ENCODE measurements at regions not wholly inside any gene's neighbourhood (a gene's known extent, or its start where the extent isn't known, plus 50 kb on each side); places are given as distances from the start of the nearest gene placed in this dataset.

DNA sequence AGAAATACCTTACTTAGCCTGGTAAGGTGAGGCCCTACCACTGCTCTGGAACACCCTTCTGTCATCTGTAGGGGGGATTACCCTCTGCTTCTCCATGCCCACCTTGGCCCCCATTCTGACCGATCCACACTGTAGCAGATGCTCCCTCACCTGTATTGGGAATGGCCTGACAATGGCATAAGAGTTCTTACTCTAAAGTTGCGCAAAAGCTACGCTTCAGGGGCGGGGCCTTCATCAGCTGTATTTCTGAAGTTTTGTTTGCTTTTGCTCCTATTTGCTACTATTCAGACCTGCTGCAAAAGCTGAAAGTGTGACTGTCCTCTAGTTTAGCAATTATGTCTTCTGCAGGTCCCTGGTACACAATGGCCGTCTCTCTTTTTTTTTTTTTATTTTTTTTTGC lies 252.6 kb downstream of the TLE3 start:
- Histone ChIP-seq H4K20me1 (ENCODE audit: insufficient read depth) (no peaks in the 10 kb centered on the region), H2AFZ (no peak overlapping the region), H3K4me2 (no peak overlapping the region), H3K27me3 (ENCODE audit: insufficient read depth, low read depth) (no peaks in the 10 kb centered on the region), H3F3A (ENCODE audit: insufficient read depth, low read depth) (peaks cover 7% of the 10 kb centered on the region; the same call in 1 of the 2 replicates), H3K79me2 (ENCODE audit: low read depth) (no peaks in the 10 kb centered on the region), H3K36me3 (ENCODE audit: low read depth) (no peaks in the 10 kb centered on the region), H3K27ac (no peak overlapping the region), H3K9me2 (ENCODE audit: insufficient read depth) (no peaks in the 10 kb centered on the region), H3K4me1 (replicated peaks; ENCODE audit: insufficient read depth) (peaks cover 11% of the 10 kb centered on the region), H3K9me3 (ENCODE audit: insufficient read depth, low read depth) (no peaks in the 10 kb centered on the region), H3K4me3 (no peak overlapping the region)
- DNase-seq, result no peak
- BruUV-seq (replicated peaks), result no TSS peak
- CTCF ChIA-PET, result no interaction called here
- intact Hi-C loops (cut with micrococcal nuclease; ENCODE audit: unreplicated experiment), result no loop called here
- TF ChIP-seq, protein P1, sequence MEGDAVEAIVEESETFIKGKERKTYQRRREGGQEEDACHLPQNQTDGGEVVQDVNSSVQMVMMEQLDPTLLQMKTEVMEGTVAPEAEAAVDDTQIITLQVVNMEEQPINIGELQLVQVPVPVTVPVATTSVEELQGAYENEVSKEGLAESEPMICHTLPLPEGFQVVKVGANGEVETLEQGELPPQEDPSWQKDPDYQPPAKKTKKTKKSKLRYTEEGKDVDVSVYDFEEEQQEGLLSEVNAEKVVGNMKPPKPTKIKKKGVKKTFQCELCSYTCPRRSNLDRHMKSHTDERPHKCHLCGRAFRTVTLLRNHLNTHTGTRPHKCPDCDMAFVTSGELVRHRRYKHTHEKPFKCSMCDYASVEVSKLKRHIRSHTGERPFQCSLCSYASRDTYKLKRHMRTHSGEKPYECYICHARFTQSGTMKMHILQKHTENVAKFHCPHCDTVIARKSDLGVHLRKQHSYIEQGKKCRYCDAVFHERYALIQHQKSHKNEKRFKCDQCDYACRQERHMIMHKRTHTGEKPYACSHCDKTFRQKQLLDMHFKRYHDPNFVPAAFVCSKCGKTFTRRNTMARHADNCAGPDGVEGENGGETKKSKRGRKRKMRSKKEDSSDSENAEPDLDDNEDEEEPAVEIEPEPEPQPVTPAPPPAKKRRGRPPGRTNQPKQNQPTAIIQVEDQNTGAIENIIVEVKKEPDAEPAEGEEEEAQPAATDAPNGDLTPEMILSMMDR (conservative IDR thresholded peaks at IDR 0.05), result no peak
- no peak for TF ChIP-seq EZH2 (IDR thresholded peaks at IDR 0.05; ENCODE audit: low read depth)
- POLR2A ChIA-PET (ENCODE audit: unreplicated experiment), result no interaction called here

DNA sequence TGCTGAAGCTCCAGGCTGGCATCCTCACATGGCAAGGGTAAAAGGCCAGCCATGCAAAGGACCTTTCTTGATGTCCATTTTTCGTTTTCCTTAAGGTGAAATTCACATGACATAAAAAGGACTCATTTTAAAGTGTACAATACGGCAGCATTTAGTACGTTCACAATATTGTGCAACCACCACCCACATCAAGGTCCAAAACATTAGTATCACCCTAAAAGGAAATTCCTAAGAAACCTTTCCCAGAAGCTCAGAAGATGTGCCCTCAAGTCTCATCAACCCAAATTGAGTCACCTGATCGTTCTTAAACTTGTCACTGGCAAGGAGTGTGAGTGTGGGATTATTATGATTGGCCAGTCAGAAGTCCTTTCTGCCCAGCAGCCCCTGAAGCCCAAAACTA lies 250.1 kb downstream of the TLE3 start:
- CTCF ChIA-PET, result no interaction called here
- H3K9me3 ChIP-seq (ENCODE audit: insufficient read depth, low read depth), result no peaks in the 10 kb centered on the region
- H3K9me2 ChIP-seq (ENCODE audit: insufficient read depth), result no peaks in the 10 kb centered on the region
- peaks cover 17% of the 10 kb centered on the region for H3K4me1 ChIP-seq (replicated peaks; ENCODE audit: insufficient read depth)
- no TSS peak for BruUV-seq (replicated peaks)
- no peak overlapping the region for H2AFZ ChIP-seq
- no peaks in the 10 kb centered on the region for H3K36me3 ChIP-seq (ENCODE audit: low read depth)
- H3K27ac ChIP-seq, result no peak overlapping the region
- no peaks in the 10 kb centered on the region for H3K27me3 ChIP-seq (ENCODE audit: insufficient read depth, low read depth)
- DNase-seq, result no peak
- intact Hi-C loops (cut with micrococcal nuclease; ENCODE audit: unreplicated experiment), result no loop called here
- H3F3A ChIP-seq (ENCODE audit: insufficient read depth, low read depth), result peaks cover 13% of the 10 kb centered on the region; the same call in 1 of the 2 replicates
- no peak overlapping the region for H3K4me3 ChIP-seq
- no peaks in the 10 kb centered on the region for H3K79me2 ChIP-seq (ENCODE audit: low read depth)
- H3K4me2 ChIP-seq, result no peak overlapping the region
- no peak for TF ChIP-seq EZH2 (IDR thresholded peaks at IDR 0.05; ENCODE audit: low read depth)
- TF ChIP-seq, protein P1 (conservative IDR thresholded peaks at IDR 0.05), result no peak
- POLR2A ChIA-PET (ENCODE audit: unreplicated experiment), result no interaction called here
- H4K20me1 ChIP-seq (ENCODE audit: insufficient read depth), result no peaks in the 10 kb centered on the region

DNA sequence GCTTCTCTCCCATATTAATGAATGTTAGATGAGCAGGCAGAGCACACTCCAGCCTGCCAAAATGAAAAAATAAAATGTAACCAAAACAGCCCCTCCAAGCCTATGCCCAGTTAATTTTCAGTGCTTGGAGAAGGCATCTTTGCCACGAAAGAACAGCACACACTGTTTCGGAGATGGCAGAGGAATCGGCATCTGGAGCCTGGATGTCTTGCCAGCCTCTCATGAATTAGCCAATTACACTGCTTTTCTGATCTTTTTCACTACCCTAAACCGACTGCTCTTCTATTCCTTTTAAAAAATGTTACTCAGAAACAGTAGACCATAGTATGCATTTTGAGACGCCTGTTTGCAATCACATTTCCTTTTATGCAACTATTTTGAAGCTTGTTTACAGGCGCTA lies 249.6 kb downstream of the TLE3 start:
- Histone ChIP-seq H3K27me3 (ENCODE audit: insufficient read depth, low read depth) (no peaks in the 10 kb centered on the region), H4K20me1 (ENCODE audit: insufficient read depth) (no peaks in the 10 kb centered on the region), H3K36me3 (ENCODE audit: low read depth) (no peaks in the 10 kb centered on the region), H3K9me3 (ENCODE audit: insufficient read depth, low read depth) (no peaks in the 10 kb centered on the region), H3K4me3 (no peak overlapping the region), H3K79me2 (ENCODE audit: low read depth) (no peaks in the 10 kb centered on the region), H2AFZ (no peak overlapping the region), H3K4me1 (replicated peaks; ENCODE audit: insufficient read depth) (peaks cover 22% of the 10 kb centered on the region), H3F3A (ENCODE audit: insufficient read depth, low read depth) (peaks cover 17% of the 10 kb centered on the region; the same call in 1 of the 2 replicates), H3K9me2 (ENCODE audit: insufficient read depth) (no peaks in the 10 kb centered on the region), H3K27ac (no peak overlapping the region), H3K4me2 (no peak overlapping the region)
- ChIA-PET CTCF (no interaction called here), POLR2A (ENCODE audit: unreplicated experiment) (no interaction called here)
- no TSS peak for BruUV-seq (replicated peaks)
- TF ChIP-seq EZH2 (IDR thresholded peaks at IDR 0.05; ENCODE audit: low read depth), result no peak
- TF ChIP-seq, protein P1 (conservative IDR thresholded peaks at IDR 0.05), result no peak
- intact Hi-C loops (cut with micrococcal nuclease; ENCODE audit: unreplicated experiment), result no loop called here
- no peak for DNase-seq

Data from PC-9 (cell line).